Activated T-helper 17 cell treated with anti-CD3 and anti-CD28 coated beads, Interleukin-2, amount 50 U/mL, for 72 hours (primary cell): ENCODE measurements at regions not wholly inside any gene's neighbourhood (a gene's known extent, or its start where the extent isn't known, plus 50 kb on each side); places are given as distances from the start of the nearest gene placed in this dataset.
"Not testable (repeated sequence)": the region's sequence is repeated elsewhere in the genome, so short reads cannot be mapped to it uniquely, and the experiment has no call there.

Source experiments
- ATAC-seq: fragments of 150-1000 bp; cut with Tn5 transposase; replicated peaks from 2 replicates; pipeline ENCODE4 v1.10.0; 2021; ENCODE audit warnings: mild to moderate bottlenecking, moderate library complexity
- H3K27ac Mint-ChIP-seq: one replicate; pipeline ENCODE4 v1.8.0; 2022; ENCODE audit warnings: mixed read lengths
- H3K27me3 Mint-ChIP-seq: one replicate; pipeline ENCODE4 v1.8.0; 2022; ENCODE audit warnings: mixed read lengths
- H3K36me3 Mint-ChIP-seq: one replicate; pipeline ENCODE4 v1.8.0; 2022; ENCODE audit warnings: low read depth, mild to moderate bottlenecking, mixed read lengths
- H3K4me1 Mint-ChIP-seq: one replicate; pipeline ENCODE4 v1.8.0; 2022; ENCODE audit warnings: mixed read lengths
- H3K4me3 Mint-ChIP-seq: one replicate; pipeline ENCODE4 v1.8.0; 2022; ENCODE audit warnings: mild to moderate bottlenecking, mixed read lengths
- H3K9me3 Mint-ChIP-seq: one replicate; pipeline ENCODE4 v1.8.0; 2022; ENCODE audit warnings: mixed read lengths

DNA sequence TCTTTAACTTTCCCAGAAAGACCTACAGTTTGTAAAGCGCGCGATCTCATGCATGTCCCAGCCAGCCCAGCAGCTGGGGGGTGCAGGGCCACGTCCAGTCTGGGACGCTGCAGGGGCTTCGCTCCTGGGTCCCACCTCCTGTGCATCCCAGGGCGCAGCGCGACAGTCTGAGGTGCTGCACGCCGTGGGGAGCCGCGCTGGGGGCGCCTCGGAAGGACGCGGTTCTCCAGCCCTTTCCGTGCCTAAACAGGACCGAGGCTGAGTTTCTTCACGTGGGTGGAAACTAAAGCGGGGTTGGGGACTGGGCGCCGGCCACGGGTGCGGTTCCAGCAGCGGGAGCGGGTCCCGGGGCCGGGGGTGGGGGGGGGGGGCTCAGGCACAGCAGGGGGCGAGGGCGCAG lies 221.4 kb downstream of the TP53TG3F start:
- not testable (repeated sequence) for H3K4me3 Mint-ChIP-seq, H3K4me1 Mint-ChIP-seq, H3K27me3 Mint-ChIP-seq, ATAC-seq, H3K36me3 Mint-ChIP-seq, H3K9me3 Mint-ChIP-seq, H3K27ac Mint-ChIP-seq

DNA sequence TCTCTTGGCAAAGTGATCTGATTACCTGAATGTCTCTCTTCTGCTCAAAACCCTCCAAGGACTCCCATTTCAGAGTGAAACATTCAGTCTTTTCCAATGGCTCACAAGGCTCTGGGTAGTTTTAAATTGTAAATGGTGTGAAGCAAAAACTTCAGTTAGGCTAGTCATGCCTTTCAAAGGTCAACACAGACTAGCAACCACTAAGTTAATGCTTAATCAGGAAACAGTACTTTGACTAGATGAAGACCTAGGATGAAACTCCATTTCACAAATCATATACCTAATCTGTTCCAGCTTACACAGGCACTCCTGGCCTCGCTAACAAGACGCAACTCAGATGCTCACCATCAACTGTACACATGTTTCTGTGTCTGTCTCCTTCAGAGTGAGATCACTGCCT lies 240.9 kb downstream of the TP53TG3F start:
- not testable (repeated sequence) for H3K9me3 Mint-ChIP-seq, ATAC-seq, H3K4me1 Mint-ChIP-seq, H3K27ac Mint-ChIP-seq, H3K36me3 Mint-ChIP-seq, H3K27me3 Mint-ChIP-seq, H3K4me3 Mint-ChIP-seq

DNA sequence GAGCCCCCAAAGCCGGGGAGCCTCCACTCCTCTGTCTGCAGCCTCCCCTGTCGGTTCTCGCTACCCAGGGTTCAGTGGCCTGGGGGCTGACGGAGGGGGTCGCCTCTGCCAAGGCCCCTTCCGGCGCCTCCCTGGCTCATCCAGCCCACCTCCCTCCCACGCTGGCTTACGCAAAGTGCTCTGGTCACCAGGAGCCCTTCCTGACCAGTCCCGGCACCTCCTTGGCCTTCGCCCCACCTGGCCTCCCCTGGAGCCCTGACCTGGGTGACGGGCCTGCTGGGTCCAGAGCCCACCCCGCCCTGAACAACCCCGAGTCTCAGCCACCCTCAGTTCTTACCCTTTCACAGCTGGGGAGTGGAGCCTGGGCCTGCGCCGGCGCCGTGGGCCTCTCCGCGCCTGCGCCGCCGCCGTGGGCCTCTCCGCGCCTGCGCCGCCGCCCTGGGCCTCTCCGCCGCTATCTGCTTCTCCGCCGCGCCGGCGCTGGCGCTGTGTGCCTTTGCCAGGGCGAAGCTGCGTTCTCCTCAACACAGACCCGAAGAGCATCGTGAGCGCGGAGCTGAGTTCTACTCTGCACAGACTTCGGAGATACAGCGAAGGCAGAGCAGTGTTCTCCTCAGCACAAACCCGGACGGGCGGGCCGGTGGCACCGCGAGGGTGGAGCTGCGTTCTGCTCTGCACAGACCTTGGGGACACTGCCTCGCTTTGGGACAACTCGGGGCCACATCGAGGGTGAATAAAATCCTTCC lies 247.6 kb downstream of the TP53TG3F start:
- H3K4me3 Mint-ChIP-seq, H3K27me3 Mint-ChIP-seq: not testable (repeated sequence)

DNA sequence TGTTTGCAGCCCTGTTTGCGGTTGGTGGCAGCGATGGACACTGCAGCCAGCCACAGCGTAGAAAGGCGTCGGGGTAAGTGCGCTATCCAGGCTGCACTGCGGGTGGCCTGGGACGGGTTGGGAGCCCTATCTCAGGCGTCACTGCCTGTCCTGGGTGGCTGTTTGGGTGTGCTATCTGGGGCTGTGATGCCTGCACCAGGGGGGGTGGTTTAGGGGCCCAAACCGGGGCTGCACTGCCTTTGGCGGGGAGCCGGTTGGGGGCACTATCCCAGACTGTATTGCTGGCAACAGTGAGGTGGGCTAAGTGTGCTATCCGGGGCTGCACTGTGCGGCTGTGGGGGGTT lies 248.2 kb downstream of the TP53TG3F start:
- not testable (repeated sequence) for H3K4me3 Mint-ChIP-seq, H3K9me3 Mint-ChIP-seq, H3K27ac Mint-ChIP-seq, H3K27me3 Mint-ChIP-seq, ATAC-seq, H3K36me3 Mint-ChIP-seq, H3K4me1 Mint-ChIP-seq

More for the DNA sequence above, 247.6 kb downstream of the TP53TG3F start:
- not testable (repeated sequence) for H3K27ac Mint-ChIP-seq, ATAC-seq, H3K9me3 Mint-ChIP-seq, H3K36me3 Mint-ChIP-seq, H3K4me1 Mint-ChIP-seq

DNA sequence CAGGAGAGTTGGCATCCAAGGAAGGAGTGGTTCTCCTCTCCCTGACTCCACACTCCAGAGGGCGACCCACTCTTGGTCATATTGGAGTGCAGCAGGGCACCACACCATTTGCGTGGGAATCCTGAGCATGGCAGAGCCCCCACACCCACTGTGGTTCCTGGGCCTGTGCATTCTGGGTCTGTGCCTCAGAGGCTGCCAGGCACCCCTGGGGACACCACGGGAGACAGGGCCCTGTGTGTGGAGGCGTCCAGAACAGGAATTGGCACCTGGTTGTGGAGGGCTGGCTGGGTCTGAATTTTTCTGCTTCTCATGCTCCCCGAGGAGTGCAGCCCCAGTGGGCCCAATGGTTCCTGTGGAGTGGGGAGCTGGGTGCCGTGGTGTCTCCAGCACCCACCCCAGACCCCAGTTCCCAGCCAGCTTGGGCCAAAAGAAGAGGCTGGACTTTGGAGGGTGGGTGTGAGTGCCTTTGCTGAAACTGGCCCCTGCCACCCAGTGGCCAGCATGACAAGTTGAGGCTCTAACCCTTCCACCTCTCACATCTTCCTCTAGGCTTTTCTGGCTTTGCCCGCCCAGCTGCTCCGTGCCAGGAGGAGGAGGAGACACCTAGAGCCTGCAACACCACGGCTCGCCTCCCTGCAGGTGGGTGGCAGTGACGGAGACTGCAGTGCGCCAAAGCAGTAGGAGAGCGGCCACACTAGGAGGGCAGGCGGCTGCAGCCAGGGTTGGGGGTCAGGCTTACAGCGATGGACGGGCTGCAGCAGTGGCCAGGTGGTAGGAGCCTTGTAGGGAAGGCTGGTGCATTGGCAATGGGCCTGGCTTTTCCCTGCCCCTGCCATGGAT lies 250.7 kb downstream of the TP53TG3F start:
- not testable (repeated sequence) for H3K4me3 Mint-ChIP-seq, H3K4me1 Mint-ChIP-seq

DNA sequence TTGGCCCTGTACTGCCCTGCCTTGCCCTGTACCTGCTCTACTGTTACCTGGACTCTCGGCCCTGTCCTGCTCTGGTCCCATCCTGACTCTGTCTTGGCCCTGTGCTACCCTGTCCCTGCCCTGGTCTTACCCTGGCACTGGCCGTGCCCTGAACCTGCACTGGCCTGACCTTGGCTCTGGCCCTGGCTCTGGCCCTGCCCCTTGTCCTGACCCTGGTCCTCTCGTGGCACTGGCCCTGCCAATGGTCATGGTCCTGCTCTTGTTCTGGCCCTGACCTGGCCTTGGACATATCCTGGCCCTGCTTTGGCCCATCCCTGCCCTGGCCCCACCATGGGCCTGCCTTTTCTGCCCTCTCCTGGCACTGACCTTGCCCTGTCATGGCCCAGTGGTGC lies 251.3 kb downstream of the TP53TG3F start:
- H3K4me3 Mint-ChIP-seq, H3K9me3 Mint-ChIP-seq, H3K36me3 Mint-ChIP-seq, ATAC-seq, H3K27me3 Mint-ChIP-seq, H3K4me1 Mint-ChIP-seq, H3K27ac Mint-ChIP-seq: not testable (repeated sequence)

More for the DNA sequence above, 250.7 kb downstream of the TP53TG3F start:
- not testable (repeated sequence) for H3K36me3 Mint-ChIP-seq, ATAC-seq, H3K9me3 Mint-ChIP-seq, H3K27ac Mint-ChIP-seq, H3K27me3 Mint-ChIP-seq

DNA sequence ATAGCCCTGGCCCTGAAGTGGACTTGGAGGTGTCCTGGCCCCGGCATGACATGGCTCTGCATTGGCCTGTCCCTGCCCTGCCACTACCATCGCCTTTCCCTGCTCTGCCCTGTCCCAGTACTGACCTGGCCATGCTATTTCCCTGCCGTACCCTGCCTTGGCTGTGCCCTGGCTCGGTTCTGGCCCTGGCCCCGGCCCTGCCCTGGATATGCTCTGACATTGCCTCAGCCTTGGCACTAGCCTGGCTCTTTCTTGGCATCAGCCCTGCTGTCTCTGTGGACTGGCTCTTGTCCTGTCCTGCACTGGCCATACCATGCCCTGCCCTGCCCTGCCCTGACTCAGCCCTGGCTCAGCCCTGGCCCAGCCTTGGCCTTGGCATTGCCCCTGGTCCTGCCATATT lies 252.2 kb downstream of the TP53TG3F start:
- not testable (repeated sequence) for H3K27me3 Mint-ChIP-seq, H3K4me3 Mint-ChIP-seq

DNA sequence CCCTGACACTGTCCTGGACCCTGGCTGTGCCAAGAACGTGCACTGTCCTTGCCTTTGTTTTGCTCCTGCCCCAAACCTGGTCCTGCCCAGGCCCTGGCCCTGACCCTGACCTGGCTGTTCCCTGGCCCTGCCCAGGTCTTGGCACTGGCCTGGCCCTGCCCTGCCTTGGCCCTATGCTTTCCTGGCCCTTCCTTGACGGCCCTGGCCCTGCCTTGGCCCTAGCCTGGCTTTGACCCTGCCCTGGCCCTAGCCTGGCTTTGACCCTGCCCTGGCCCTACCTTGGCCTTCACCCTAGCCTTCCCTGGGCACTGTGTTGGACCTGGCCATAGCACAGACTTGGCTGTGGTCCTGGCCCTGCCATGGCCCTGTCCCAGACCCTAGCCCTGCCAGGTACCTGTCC lies 252.9 kb downstream of the TP53TG3F start:
- H3K9me3 Mint-ChIP-seq, H3K27me3 Mint-ChIP-seq, H3K4me1 Mint-ChIP-seq, H3K27ac Mint-ChIP-seq, ATAC-seq, H3K36me3 Mint-ChIP-seq, H3K4me3 Mint-ChIP-seq: not testable (repeated sequence)

More for the DNA sequence above, 252.2 kb downstream of the TP53TG3F start:
- H3K4me1 Mint-ChIP-seq, ATAC-seq, H3K9me3 Mint-ChIP-seq, H3K36me3 Mint-ChIP-seq, H3K27ac Mint-ChIP-seq: not testable (repeated sequence)

DNA sequence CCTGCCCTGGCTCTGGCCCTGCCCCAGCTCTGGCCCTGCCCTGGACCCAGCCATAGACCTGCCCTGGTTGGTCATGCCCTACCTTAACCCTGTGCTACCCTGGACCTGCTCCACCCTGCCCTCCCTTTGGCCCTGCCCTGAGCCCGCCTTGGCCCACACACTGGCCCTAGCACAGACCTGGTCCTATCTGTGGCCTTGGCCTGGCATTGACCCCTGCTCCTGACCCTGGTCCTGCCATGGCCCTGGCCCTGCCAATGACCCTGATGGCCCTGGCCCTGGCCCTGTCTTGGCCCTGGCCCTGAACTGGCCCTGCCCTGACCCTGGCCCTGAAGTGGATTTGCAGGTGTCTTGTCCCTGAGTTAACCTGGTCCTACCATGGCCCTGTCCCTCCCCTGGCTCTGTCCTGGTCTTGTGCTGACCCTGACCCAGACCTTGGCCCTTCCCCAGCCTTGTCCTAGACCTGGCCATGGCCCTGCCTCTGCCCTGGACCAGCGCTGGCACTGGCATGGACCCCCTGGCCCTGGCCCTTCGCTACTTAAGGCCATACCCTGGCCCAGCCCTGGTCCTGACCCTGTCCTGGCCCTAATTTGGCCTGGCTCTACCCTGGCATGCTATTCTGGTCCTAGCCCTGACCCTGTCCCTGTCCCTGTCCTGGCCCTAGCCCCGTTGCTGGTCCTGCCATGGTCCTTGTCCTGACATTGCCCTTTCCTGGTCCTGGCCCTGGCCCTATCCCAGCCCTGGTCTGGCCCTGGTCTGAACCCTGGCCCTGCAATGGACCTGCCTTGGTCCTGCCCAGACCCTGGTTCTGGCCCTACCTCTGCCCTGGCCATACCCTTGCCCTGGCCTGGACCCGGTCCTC lies 253.7 kb downstream of the TP53TG3F start:
- H3K4me3 Mint-ChIP-seq: not testable (repeated sequence)

DNA sequence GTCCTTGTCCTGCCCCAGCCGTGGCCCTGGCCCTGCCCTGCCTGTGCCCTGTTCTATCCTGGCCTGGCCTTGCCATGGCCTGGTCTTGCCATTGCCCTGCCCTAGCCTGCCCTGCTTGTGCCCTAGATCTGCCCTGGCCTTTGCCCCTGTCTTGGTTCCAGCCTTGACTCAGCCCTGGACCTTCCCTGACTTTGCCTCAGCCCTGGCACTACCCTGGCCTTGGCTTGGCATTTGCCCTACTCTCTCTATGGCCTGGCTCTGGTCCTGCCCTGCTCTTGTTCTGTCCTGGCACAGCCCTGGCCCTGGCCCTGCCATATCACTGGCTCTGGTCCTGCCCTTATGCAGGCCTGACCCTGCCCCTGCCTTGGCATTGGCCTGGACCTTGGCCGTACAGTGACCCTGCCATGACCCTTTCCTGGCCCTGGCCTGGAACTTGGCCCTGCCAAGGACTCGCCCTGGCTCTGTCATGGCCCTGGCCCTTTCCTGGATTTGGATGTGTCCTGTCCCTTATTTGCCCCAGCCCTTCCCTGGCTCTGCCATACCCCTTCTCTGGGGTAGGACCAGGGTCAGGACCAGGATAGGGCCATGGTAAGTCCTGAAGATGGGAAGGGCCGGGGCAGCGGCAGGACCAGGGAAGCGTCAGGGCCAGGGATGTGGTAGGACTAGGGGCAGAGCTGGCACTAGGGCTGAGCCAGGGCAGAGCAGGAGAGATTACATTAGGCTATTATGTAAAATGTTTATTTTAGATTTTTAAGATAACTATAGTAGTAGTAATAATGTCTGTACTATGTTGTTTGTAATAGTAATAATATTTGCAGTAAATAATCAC lies 254.5 kb downstream of the TP53TG3F start:
- not testable (repeated sequence) for H3K36me3 Mint-ChIP-seq, H3K9me3 Mint-ChIP-seq, H3K27ac Mint-ChIP-seq, H3K27me3 Mint-ChIP-seq, H3K4me1 Mint-ChIP-seq, ATAC-seq, H3K4me3 Mint-ChIP-seq

More for the DNA sequence above, 253.7 kb downstream of the TP53TG3F start:
- H3K9me3 Mint-ChIP-seq, H3K27me3 Mint-ChIP-seq, H3K27ac Mint-ChIP-seq, H3K4me1 Mint-ChIP-seq, ATAC-seq, H3K36me3 Mint-ChIP-seq: not testable (repeated sequence)

DNA sequence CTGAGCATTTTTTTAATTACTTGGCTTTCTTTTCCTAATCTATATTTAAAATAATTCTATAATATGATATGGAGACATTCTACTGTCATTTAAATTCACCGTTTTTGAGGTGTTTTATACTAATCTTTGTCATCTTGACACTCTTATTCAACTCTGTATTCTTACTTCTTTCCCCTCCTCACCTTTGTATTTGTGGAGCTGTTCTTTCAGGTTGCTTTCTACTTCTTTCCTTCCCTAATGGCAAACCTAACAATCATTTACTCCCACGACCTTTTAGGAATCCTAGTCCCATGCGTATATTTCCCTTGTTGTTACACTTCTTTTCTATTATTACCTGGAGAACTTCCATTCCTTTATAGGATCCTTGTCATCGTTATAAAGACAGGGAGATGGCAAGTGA lies 271.8 kb downstream of the TP53TG3F start:
- H3K27me3 Mint-ChIP-seq, H3K9me3 Mint-ChIP-seq, H3K4me1 Mint-ChIP-seq, H3K36me3 Mint-ChIP-seq, H3K27ac Mint-ChIP-seq, H3K4me3 Mint-ChIP-seq, ATAC-seq: not testable (repeated sequence)

DNA sequence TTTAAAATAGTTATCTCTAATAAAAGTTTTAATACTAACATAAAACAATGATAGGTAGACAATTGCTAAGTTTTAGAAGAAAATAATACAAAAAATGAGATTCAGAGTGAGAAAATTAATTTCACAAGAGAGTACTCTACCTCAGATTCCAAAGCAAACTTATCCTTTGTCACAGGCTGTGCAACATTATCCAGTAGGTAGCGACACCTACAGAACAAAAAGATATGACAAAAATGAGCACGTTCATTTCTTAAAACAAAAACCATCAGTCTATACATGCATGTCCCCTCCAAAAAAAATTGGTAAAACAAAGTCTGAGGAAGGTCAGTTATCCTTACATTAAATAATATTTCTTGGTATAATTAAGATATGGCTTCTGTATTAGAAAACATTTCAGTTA lies 275.2 kb downstream of the TP53TG3F start:
- H3K27ac Mint-ChIP-seq, H3K36me3 Mint-ChIP-seq, H3K4me1 Mint-ChIP-seq, ATAC-seq, H3K4me3 Mint-ChIP-seq, H3K9me3 Mint-ChIP-seq, H3K27me3 Mint-ChIP-seq: not testable (repeated sequence)

DNA sequence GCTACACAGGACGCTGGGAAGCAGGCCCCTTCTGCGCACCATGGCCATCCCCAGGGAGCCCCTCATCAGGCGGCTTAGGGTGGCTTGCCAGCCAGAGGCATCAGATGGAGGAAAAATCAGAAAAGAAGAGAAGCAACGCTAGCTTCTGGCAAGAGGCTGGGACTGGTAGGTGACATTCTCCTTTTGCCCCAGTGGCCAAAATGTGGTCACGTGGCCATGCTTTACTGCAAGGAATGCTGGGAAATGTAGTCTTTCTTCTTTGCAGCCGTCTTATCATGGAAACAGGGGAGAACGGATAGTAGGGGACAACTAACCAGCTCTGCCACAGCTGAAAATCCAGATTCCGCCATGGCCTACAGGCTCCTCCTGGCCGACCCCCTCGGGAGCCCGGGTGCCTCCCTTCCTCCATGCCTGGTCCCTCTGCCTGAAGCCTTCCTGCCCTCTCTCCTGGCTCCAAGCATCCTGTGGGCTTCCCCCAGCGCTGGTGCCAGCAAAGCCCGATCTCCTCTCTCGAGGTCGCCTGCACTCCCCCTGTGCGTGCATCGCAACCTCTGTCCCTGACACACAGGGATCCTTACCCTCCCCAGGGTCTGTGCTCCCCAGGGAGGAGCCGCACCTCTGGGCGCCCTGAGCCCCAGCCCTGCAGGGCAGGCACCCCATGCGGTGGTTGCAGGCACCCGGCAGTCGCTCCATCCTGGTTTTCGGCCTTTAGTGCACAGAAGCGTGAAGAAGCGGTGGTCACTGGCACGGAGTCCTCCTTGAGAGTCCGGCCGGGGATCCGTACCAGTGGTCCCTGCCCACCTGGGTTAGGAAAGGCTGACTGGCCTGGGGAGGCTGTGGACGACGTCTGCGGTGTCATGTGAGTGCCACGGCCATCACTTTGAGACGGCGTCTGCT lies 307.7 kb downstream of the TP53TG3F start:
- not testable (repeated sequence) for H3K27me3 Mint-ChIP-seq, H3K36me3 Mint-ChIP-seq, ATAC-seq, H3K4me3 Mint-ChIP-seq, H3K9me3 Mint-ChIP-seq, H3K27ac Mint-ChIP-seq, H3K4me1 Mint-ChIP-seq
